ENCODE measurements at regions not wholly inside any gene's neighbourhood (a gene's known extent, or its start where the extent isn't known, plus 50 kb on each side); places are given as distances from the start of the nearest gene placed in this dataset.
A peak's percentile ranks its signal among the peaks of the same experiment; 100 is the strongest.

DNA sequence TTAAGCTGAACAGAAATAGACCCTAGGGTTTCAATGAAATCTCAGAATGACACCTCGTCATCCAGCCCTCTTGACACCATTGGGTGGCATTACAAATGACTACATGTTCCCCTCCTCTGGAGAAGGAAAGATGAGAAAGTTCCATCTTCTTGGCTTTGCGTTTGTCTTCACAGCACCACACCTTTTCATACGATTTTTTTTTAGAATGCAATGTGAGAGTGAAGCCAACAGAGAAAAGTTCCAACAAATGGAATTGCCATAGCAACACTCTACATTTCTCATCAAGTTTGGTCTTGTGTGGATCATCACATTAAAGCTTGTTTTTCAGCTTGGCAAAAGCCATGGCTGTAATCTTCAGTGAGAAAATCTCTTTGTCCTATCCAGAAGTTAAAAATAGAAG lies 183.4 kb upstream of the SNX7 start:
- Histone ChIP-seq H3K27me3 (replicated peaks; ENCODE audit: insufficient read depth) (no peaks in the 10 kb centered on the region), H3K27ac (no peak overlapping the region), H3K9ac (no peak overlapping the region), H3K9me2 (ENCODE audit: insufficient read depth) (no peaks in the 10 kb centered on the region), H3K36me3 (ENCODE audit: low read depth) (no peaks in the 10 kb centered on the region), H3K4me3 (no peak overlapping the region), H2AFZ (no peak overlapping the region), H4K20me1 (ENCODE audit: insufficient read depth) (no peaks in the 10 kb centered on the region), H3K4me2 (ENCODE audit: unreplicated experiment) (no peak overlapping the region), H3K79me2 (ENCODE audit: insufficient read depth) (no peaks in the 10 kb centered on the region), H3K9me3 (ENCODE audit: low read depth) (no peaks in the 10 kb centered on the region), H3F3A (ENCODE audit: insufficient read depth) (no peaks in the 10 kb centered on the region), H3K4me1 (ENCODE audit: insufficient read depth) (peaks cover 9% of the 10 kb centered on the region)
- in situ Hi-C loops (cut with MboI), result no loop called here
- no peak for DNase-seq
- TF ChIP-seq EZH2phosphoT487 (IDR thresholded peaks at IDR 0.05; ENCODE audit: insufficient read depth, low read depth) (no peak), EZH2 (IDR thresholded peaks at IDR 0.05; ENCODE audit: insufficient read depth, poor library complexity, severe bottlenecking) (no peak)
- WGBS, 2 experiments (ENCODE audit: low coverage in 1 of 2, low lambda C conversion rate in 2 of 2, missing lambda C conversion rate in 2 of 2), result 21 to 26% methylated on average over 3 of the region's 3 CpGs

DNA sequence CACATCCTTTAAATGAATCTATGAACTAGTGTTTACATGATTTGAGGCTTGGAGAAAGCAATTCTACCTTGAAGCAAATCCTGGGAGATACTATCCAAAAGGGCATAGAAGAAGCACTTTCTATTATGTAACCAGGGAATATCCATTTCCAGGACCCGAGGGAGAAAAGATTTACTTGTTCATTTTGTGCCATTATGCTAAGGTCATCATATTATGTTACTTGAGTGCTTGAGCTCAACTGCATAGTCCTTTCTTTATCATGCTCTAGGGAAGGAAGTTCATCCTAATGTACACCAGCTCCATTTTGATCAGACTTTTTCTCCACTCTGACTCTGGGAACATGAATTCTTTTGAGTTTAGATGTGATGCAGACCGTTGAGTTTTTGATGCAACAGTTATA lies 188.6 kb upstream of the SNX7 start:
- 75 to 78% methylated on average over 2 of the region's 2 CpGs for WGBS, 2 experiments (ENCODE audit: low coverage in 1 of 2, low lambda C conversion rate in 2 of 2, missing lambda C conversion rate in 2 of 2)
- DNase-seq, result no peak
- Histone ChIP-seq H3F3A (ENCODE audit: insufficient read depth) (no peaks in the 10 kb centered on the region), H3K9me3 (ENCODE audit: low read depth) (no peaks in the 10 kb centered on the region), H3K27ac (no peak overlapping the region), H3K27me3 (replicated peaks; ENCODE audit: insufficient read depth) (no peaks in the 10 kb centered on the region), H3K9me2 (ENCODE audit: insufficient read depth) (no peaks in the 10 kb centered on the region), H2AFZ (no peak overlapping the region), H4K20me1 (ENCODE audit: insufficient read depth) (no peaks in the 10 kb centered on the region), H3K79me2 (ENCODE audit: insufficient read depth) (no peaks in the 10 kb centered on the region), H3K36me3 (ENCODE audit: low read depth) (no peaks in the 10 kb centered on the region), H3K4me2 (ENCODE audit: unreplicated experiment) (no peak overlapping the region), H3K4me1 (ENCODE audit: insufficient read depth) (peaks cover under 1% of the 10 kb centered on the region; the same call in 1 of the 2 replicates), H3K4me3 (no peak overlapping the region), H3K9ac (no peak overlapping the region)
- in situ Hi-C loops (cut with MboI), result loop anchor here (25.0 kb wide), 1 partner anchor 1511 kb away; no protein-coding TSS in a partner anchor
- TF ChIP-seq EZH2phosphoT487 (IDR thresholded peaks at IDR 0.05; ENCODE audit: insufficient read depth, low read depth) (no peak), EZH2 (IDR thresholded peaks at IDR 0.05; ENCODE audit: insufficient read depth, poor library complexity, severe bottlenecking) (no peak)

DNA sequence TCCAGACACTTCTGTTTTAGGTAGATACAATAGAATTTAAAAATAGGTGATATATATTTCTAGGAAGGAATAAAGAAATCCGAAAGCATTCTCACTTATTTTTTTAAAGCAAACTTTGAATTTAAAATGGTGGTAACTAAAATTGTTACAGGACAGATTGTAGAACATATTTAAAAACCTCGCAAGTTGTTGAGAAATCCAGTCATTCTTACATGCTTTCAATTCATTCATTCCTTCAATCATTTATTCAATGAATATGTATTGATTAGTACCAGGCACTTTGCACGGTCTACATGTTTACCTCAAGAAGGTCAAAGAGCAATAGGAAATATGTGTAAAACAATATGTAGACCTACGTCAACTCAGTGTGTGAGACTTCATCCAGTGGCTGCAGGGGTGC lies 189.9 kb upstream of the SNX7 start:
- no peak for DNase-seq
- in situ Hi-C loops (cut with MboI), result loop anchor here (25.0 kb wide), 1 partner anchor 1509 kb away; no protein-coding TSS in a partner anchor
- Histone ChIP-seq H2AFZ (no peak overlapping the region), H3K79me2 (ENCODE audit: insufficient read depth) (no peaks in the 10 kb centered on the region), H3K27me3 (replicated peaks; ENCODE audit: insufficient read depth) (no peaks in the 10 kb centered on the region), H3K9ac (no peak overlapping the region), H4K20me1 (ENCODE audit: insufficient read depth) (no peaks in the 10 kb centered on the region), H3K4me3 (no peak overlapping the region), H3K4me1 (ENCODE audit: insufficient read depth) (peaks cover 7% of the 10 kb centered on the region; the same call in 1 of the 2 replicates), H3K36me3 (ENCODE audit: low read depth) (no peaks in the 10 kb centered on the region), H3K27ac (no peak overlapping the region), H3K4me2 (ENCODE audit: unreplicated experiment) (no peak overlapping the region), H3F3A (ENCODE audit: insufficient read depth) (no peaks in the 10 kb centered on the region), H3K9me3 (ENCODE audit: low read depth) (no peaks in the 10 kb centered on the region), H3K9me2 (ENCODE audit: insufficient read depth) (no peaks in the 10 kb centered on the region)
- 88 to 93% methylated on average over 4 of the region's 4 CpGs for WGBS, 2 experiments (ENCODE audit: low coverage in 1 of 2, low lambda C conversion rate in 2 of 2, missing lambda C conversion rate in 2 of 2)
- TF ChIP-seq EZH2phosphoT487 (IDR thresholded peaks at IDR 0.05; ENCODE audit: insufficient read depth, low read depth), result no peak
- TF ChIP-seq EZH2 (IDR thresholded peaks at IDR 0.05; ENCODE audit: insufficient read depth, poor library complexity, severe bottlenecking), result no peak

DNA sequence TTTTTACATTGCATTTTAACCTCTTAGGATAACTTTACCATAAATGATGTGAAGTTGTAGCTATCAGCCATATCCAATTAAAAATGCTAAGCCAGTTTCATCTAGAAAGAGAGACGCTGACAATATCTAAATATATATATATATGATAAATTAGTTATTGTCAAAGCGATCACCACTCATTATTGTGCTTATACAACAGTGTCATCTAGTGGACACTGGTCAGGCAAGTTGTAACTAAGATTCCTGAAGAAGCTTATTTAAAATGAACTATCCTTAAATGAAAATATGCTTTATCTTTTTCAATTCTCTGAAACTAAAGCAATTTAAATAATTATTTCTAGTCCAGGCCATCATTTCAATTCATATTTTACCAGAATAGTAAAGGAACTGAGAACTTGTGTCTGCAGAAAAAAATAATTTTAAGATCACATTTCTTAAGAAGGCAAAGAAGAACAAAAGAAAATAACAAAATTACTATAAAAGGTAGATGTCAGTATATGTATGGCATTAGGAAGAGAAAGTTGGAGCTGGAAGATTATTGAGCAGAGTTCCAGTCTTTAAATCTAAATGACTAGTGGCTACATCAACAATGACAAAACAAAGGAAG lies 193.3 kb upstream of the SNX7 start:
- Histone ChIP-seq H3K27me3 (replicated peaks; ENCODE audit: insufficient read depth) (no peaks in the 10 kb centered on the region), H3F3A (ENCODE audit: insufficient read depth) (no peaks in the 10 kb centered on the region), H2AFZ (0 out of 2 replicates have a peak overlapping the region, but pooled peaks have one; percentile 20), H3K9me3 (ENCODE audit: low read depth) (no peaks in the 10 kb centered on the region), H3K9ac (no peak overlapping the region), H3K4me3 (no peak overlapping the region), H4K20me1 (ENCODE audit: insufficient read depth) (no peaks in the 10 kb centered on the region), H3K9me2 (ENCODE audit: insufficient read depth) (no peaks in the 10 kb centered on the region), H3K36me3 (ENCODE audit: low read depth) (no peaks in the 10 kb centered on the region), H3K4me1 (ENCODE audit: insufficient read depth) (peaks cover 7% of the 10 kb centered on the region; the same call in 1 of the 2 replicates), H3K27ac (no peak overlapping the region), H3K79me2 (ENCODE audit: insufficient read depth) (no peaks in the 10 kb centered on the region), H3K4me2 (ENCODE audit: unreplicated experiment) (no peak overlapping the region)
- peak; percentile 69 for DNase-seq
- no peak for TF ChIP-seq EZH2phosphoT487 (IDR thresholded peaks at IDR 0.05; ENCODE audit: insufficient read depth, low read depth)
- TF ChIP-seq EZH2 (IDR thresholded peaks at IDR 0.05; ENCODE audit: insufficient read depth, poor library complexity, severe bottlenecking), result no peak
- in situ Hi-C loops (cut with MboI), result loop anchor here (10.0 to 25.0 kb wide), 2 partner anchors 413 to 1506 kb away; no protein-coding TSS in a partner anchor
- WGBS, 2 experiments (ENCODE audit: low coverage in 1 of 2, low lambda C conversion rate in 2 of 2, missing lambda C conversion rate in 2 of 2), result 7 to 10% methylated on average over 2 of the region's 2 CpGs
